IPS DF 4.7 (cell line): ENCODE measurements at regions not wholly inside any gene's neighbourhood (a gene's known extent, or its start where the extent isn't known, plus 50 kb on each side); places are given as distances from the start of the nearest gene placed in this dataset.
"Not testable (repeated sequence)": the region's sequence is repeated elsewhere in the genome, so short reads cannot be mapped to it uniquely, and the experiment has no call there.

ENCODE experiments used
- DNase-seq: peaks from one replicate; pipeline ENCODE4 v3.0.0-alpha.2; 2013; ENCODE audit warnings: low spot score; ENCODE audit errors: extremely low read depth

DNA sequence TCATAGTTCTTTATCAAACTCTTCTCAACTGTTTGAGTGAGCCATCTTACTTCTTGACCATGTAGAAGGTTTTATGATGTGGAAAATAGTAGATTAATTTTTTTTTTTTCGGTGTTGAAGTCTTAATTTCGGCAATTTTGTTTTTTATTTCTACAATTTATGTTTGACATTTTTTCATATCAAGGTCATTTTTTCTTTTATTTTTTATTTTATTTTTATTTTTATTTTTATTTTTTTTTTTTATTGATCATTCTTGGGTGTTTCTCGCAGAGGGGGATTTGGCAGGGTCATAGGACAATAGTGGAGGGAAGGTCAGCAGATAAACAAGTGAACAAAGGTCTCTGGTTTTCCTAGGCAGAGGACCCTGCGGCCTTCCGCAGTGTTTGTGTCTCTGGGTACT is 203.8 kb upstream of the CBLB start:
- not testable (repeated sequence) for DNase-seq

DNA sequence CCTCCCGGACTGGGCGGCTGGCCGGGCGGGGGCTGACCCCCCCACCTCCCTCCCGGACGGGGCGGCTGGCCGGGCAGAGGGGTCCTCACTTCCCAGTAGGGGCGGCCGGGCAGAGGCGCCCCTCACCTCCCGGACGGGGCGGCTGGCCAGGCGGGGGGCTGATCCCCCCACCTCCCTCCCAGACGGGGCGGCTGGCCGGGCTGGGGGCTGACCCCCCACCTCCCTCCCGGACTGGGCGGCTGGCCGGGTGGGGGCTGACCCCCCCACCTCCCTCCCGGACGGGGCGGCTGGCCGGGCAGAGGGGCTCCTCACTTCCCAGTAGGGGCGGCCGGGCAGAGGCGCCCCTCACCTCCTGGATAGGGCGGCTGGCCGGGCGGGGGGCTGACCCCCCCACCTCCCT is 205.0 kb upstream of the CBLB start:
- DNase-seq, result not testable (repeated sequence)

DNA sequence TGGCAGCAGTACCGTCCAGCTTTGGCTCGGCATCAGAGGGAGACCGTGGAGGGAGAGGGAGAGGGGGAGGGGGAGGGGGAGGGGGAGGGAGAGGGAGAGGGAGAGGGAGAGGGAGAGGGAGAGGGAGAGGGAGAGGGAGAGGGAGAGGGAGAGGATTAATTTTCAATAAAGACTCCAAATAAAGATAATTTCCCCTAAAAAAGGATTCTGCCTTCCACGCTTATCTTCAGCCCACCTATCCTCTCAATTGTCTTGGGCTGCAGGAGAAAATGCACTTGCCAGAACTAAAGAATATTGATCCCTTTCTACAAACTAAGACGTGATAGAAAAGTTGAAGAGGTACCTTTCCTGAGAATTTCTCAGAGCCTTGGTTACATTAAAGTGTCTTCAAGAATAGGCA is 206.9 kb upstream of the CBLB start:
- DNase-seq, result not testable (repeated sequence)

- no peak for DNase-seq
These were observed 209.8 kb upstream of the CBLB start for GRCh38 chr3:106078635-106079034.

- DNase-seq, result no peak
These were observed 213.8 kb upstream of the CBLB start for GRCh38 chr3:106082616-106083015.

- DNase-seq, result no peak
These were observed 214.4 kb upstream of the CBLB start for GRCh38 chr3:106083207-106083606.

DNA sequence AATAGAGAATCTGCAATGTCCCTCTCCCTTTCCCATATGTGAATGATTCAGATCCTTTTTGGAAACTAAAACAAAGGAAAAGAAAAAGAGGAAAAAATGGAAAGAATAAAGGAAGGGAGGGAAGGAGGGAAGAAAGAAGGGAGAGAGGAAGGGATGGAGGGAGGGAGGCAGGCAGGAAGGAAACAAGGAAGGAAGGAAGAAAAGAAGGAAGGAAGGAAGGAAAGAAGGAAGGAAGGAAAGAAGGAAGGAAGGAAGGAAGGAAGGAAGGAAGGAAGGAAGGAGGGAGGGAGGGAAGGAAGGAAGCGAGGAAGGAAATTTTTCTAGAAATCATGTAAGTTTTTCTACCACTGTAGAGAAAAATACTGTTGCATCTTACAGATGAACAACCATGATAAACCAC is 215.0 kb upstream of the CBLB start:
- no peak for DNase-seq

DNA sequence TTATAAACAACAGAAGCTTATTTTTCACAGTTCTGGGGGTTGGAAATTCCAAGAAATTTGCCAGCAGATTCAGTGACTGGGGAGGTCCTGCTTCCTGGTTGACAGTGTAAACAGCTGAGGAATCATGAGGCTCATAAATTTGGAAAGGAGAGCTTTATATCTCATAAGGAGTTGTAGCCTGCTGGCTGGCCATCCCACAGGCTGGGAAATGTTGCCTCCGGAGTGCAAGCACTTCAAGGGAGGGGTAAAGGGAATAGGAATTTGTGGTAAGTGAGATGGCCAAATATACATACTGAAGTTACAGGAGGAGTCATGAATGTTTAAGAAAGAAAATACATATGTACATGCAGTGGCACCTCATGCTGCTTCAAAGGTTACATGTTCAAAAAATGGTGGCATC is 217.2 kb upstream of the CBLB start:
- DNase-seq, result no peak

DNA sequence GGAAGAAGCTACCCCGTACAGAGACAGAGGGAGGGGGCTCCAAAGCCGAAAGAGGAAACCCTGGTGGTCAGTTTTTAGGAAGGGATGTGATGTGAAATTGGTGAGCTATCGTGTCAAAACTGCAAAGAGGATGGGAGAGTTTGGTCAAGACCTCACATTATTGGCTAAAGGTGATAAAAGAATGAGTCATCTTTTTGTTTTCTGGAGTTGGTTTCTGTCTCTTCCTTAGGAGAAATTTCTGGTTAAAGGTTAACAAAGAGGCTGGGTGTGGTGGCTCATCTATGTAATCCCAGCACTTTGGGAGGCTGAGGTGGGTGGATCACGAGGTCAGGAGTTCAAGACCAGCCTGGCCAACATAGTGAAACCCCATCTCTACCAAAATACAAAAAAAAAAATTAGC is 217.8 kb upstream of the CBLB start:
- DNase-seq, result no peak

GRCh38 chr3:106088304-106088703 is 219.5 kb upstream of the CBLB start:
- DNase-seq, result no peak

DNA sequence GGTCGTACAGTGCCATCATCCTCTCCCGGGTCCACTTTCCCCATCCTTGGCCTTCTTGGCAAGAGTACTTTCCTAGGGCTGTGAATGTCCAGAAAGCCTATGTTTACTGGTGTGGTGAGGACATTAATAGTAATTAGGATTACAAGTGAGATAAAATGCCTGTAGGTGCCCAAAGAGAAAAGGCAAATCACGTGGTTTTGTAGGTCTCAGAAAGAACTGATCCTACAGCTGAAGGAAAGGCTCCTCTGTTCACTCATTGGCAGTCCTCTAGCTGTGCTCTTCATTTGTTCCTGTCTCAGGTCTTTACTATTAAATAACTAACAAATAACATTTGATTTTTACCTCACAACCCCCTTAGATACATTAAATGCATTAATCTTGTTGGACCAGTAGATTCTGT is 220.1 kb upstream of the CBLB start:
- DNase-seq, result no peak

DNA sequence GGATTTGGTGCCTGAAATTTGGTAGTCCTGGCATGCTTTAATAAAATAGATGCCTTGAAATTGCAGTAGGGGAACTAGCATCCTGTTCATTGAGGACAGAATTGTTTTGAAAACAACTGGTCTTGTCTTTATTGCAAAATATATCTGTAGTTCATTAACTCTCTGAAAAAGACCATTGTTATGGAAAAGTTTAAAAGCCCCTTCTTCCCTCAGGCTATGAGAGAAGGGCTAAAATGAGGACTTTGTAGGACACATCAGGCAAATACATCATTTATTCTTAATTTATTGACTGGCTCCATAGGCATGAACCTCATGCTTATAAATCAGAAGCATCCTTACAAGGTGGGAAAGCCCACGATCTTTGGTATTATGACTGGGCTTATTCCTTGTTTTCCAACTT is 221.0 kb upstream of the CBLB start:
- DNase-seq, result no peak

DNA sequence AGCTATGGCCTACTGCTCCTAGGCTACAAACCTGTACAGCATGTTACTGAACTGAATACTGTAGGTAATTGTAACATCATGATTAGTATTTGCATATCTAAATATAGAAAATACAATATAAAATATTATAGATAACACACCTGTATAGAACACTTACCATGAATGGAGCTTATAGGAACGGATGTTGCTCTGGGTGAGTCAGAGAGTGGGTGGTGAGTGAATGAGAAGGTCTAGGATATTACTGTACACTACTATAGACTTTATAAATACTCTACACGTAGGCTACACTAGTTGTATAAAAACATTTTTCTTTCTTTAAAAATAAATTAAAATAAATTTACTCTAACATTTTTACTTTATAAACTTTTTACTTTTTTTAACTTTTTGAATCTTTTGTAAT is 224.0 kb upstream of the CBLB start:
- no peak for DNase-seq

GRCh38 chr3:106093616-106094015 is 224.8 kb upstream of the CBLB start:
- DNase-seq, result no peak

DNA sequence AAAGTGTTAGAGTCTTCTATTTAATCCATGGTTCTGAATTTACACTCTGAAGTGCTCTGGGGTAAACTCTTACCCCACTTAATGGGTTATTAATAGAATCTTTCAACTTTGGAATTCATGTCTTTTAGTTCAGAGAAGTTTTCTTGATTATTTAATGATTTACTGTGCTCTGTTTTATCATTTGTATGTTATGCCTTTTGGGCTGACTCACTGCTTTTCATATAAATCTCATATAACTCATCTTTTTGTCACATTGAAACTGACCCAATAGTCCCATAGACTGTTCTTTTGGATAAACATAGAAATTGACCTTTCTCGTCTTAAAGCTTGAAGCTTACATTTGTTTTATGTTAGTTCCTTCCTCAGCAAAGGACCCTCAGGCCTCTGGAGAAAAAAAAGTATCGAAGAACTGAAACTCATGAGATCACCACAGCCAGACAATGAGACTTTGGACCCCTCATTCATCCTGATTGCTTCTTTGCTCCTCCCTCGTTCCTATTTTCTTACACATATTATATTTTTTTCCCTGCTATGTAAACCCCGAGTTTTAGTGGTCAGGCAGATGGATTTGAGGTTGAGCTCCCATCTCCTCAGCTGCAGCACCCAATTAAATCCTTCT is 229.1 kb upstream of the CBLB start:
- no peak for DNase-seq

GRCh38 chr3:106103383-106103782 is 234.6 kb upstream of the CBLB start:
- DNase-seq, result no peak

DNA sequence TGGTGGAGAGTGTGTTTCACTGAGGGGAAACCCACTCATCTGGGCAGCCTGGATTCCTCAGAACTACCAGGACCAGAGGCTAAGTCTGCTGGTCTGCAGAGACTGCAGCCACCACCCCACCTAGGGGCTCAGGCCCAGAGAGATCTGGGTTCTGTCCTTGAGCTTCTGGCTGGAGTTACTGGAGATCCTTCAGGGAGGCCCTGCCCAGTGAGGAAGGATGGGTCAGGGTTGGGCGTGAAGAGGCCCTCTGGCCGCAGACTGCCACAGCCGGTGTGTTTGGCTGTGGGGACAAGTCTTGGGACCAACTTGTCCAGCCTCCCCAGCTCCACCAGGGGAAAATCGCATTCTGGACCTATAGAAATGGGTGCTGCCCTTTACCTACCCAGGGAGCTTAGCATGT is 235.3 kb upstream of the CBLB start:
- no peak for DNase-seq

- no peak for DNase-seq
These were observed 240.1 kb upstream of the CBLB start for GRCh38 chr3:106108925-106109324.

- DNase-seq, result not testable (repeated sequence)
These were observed 243.7 kb upstream of the CBLB start for GRCh38 chr3:106112561-106112960.

GRCh38 chr3:106113747-106114146 is 244.9 kb upstream of the CBLB start:
- no peak for DNase-seq

DNA sequence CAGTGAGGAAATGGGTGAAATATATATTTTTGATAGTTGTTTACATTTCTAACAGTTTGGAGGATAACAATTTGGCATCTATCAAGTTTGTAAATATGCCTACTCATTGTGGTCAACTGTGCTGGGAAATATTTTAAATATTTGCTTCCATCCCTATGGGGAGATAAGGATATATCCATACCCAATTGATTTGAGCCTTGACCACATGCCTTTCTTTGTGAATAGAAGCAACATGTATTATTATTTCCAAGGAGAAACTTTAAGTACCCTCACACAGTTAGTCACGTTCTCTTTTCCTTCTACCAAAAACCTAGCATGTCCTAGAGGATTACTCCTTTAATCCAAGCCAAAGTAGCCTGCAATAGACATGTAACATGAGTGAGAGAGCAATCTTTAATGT is 245.4 kb upstream of the CBLB start:
- no peak for DNase-seq

- no peak for DNase-seq
These were observed 246.0 kb upstream of the CBLB start for GRCh38 chr3:106114848-106115247.

DNA sequence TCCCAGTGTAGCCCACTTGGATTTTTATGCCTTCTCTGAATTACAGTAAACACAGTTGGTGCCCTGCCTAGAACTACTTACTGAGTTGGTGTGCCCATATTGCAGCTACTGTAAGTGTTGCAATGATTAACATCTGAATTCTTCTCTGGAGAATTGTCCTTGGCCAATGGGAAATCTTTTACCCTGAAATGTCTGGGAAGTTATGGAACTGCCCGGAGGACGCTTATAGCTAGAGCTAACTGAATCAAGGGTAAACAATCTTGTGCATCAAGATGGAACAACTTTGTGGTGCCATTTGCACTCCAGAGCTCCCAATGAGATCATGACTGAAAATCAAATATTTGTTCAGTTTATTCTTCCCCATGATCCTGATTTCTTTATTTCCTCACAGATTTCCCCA is 246.7 kb upstream of the CBLB start:
- no peak for DNase-seq
